ENCODE measurements at regions not wholly inside any gene's neighbourhood (a gene's known extent, or its start where the extent isn't known, plus 50 kb on each side); places are given as distances from the start of the nearest gene placed in this dataset.

DNA sequence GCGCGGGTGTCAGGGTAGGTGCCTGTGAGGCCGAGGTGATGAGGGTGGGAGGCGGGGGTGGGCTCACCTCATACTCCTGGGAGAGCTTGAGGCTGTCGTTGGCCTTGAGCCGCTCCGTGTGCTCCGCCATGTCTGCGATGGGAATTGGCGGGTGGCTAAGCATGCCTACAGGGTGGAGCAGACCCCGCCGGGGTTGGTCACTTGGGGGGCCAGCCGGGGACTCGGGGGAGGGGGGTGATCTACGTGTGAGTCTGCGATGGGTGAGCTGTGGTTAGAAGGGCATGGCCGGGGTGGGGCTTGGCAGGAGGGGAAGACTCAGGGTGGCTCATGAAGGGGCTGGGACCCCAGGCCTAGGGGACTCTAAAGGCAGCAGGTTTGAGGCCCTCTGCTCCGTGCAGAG, 125.2 kb downstream of the PTPRS start:
- ATAC-seq (ENCODE audit: low read depth in 2 of 2) (no peak), DNase-seq (no peak)
- no peak overlapping the region for H3K4me3 Mint-ChIP-seq
- H3K9me3 Mint-ChIP-seq: peaks cover 0 to 3% (median 0%) of the 10 kb centered on the region in 7 donors
- H3K36me3 Mint-ChIP-seq: peaks cover 0 to 5% of the 10 kb centered on the region in 2 donors
- peaks cover 0 to 3% (median 0%) of the 10 kb centered on the region in 3 donors for H3K27me3 Mint-ChIP-seq
- no peak overlapping the region for H3K27ac Mint-ChIP-seq
- H3K4me1 Mint-ChIP-seq: peaks cover 0 to 9% (median 4%) of the 10 kb centered on the region in 3 donors

DNA sequence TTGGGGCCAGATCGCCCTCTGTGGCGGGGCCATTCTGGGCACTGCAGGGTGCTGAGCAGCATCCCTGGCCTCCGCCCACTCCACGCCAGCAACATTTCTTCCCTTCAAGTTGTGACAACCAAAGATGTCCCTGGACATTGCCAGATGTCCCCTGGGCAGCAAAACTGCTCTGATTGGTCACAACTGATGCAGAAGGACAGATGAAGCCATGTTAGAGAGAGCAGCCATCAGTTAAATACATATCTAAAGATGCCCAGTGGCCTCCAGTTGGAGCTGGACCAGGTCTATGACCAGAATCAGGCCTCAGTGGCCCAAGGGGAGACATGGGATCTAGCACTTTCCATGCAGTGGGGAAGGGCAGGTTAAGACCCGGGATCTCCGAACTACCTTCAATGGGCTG, 125.7 kb downstream of the PTPRS start:
- H3K4me3 Mint-ChIP-seq: no peak overlapping the region
- peaks cover 0 to 9% (median 4%) of the 10 kb centered on the region in 3 donors for H3K4me1 Mint-ChIP-seq
- peaks cover 0 to 5% of the 10 kb centered on the region in 2 donors for H3K36me3 Mint-ChIP-seq
- DNase-seq: no peak
- H3K9me3 Mint-ChIP-seq: peaks cover 0 to 3% (median 0%) of the 10 kb centered on the region in 7 donors
- peak overlapping the region in 1 of 6 donors; percentile 62 for H3K27ac Mint-ChIP-seq
- no peak for ATAC-seq (ENCODE audit: low read depth in 2 of 2)
- peaks cover 0 to 3% (median 0%) of the 10 kb centered on the region in 3 donors for H3K27me3 Mint-ChIP-seq

DNA sequence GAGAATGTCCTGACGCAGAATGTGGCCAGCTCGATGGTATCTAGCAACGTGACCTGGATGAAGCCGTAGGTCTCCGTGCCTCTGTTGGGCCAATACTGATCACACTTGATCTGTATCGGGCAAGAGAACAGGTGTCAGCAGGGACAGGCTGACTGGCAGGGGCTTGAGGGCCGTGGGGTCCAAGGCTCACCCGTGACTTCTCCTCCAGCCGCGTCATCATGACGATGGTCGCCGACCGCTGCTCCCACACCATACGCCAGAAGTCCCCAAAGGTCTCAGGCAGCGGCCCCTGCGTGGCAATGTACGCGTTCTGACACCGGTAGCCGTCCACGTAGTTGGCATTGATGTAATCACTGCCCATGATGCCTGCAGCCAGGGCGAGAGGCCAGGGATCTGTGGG, 126.2 kb downstream of the PTPRS start:
- DNase-seq: no peak
- no peak for ATAC-seq (ENCODE audit: low read depth in 2 of 2)
- H3K4me1 Mint-ChIP-seq: peaks cover 0 to 9% (median 4%) of the 10 kb centered on the region in 3 donors
- no peak overlapping the region for H3K27ac Mint-ChIP-seq
- peaks cover 0 to 5% of the 10 kb centered on the region in 2 donors for H3K36me3 Mint-ChIP-seq
- H3K27me3 Mint-ChIP-seq: peaks cover 0 to 3% (median 0%) of the 10 kb centered on the region in 3 donors
- no peak overlapping the region for H3K4me3 Mint-ChIP-seq
- peaks cover 0 to 3% (median 0%) of the 10 kb centered on the region in 7 donors for H3K9me3 Mint-ChIP-seq

DNA sequence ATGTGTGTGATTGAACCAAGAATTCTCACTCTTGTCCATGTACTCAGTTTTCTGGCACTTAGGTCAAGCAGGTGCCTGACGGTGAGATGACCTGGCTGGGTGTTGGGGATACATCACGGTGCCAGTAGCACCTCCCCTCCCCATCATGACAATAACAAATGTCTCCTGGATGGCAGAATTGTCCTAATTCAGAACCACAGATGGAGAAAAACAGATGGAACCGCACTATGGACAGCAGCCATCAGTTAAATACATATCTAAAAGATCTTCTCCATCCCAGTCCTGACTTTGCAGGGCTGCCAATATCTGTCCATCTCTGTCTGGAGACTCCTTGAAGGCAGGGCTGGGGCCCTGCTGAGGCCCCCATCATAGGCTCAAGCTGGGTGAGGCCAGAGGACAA, 126.9 kb downstream of the PTPRS start:
- no peak for DNase-seq
- peaks cover 0 to 9% (median 4%) of the 10 kb centered on the region in 3 donors for H3K4me1 Mint-ChIP-seq
- H3K27ac Mint-ChIP-seq: no peak overlapping the region
- H3K9me3 Mint-ChIP-seq: peaks cover 0 to 3% (median 0%) of the 10 kb centered on the region in 7 donors
- no peak overlapping the region for H3K4me3 Mint-ChIP-seq
- peaks cover 0 to 5% of the 10 kb centered on the region in 2 donors for H3K36me3 Mint-ChIP-seq
- peaks cover 0 to 3% (median 0%) of the 10 kb centered on the region in 3 donors for H3K27me3 Mint-ChIP-seq
- ATAC-seq (ENCODE audit: low read depth in 2 of 2): no peak

DNA sequence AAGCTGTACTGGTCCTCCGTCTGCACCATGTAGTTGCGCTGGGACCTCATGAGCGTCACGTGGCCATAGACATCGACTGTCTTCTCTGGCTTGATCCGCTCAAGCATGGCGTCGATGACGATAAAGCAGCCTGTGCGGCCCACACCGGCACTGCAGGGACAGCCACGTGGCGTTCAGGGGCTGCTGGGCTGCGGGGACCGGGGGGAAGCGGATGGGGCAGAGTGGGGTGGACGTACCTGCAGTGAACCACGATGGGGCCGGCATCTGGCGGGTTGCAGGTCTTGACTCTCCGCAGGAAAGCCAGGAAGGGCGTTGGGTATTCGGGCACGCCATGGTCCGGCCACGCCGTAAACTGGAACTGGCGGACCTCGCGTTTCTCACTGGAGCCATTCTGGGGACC, 128.5 kb downstream of the PTPRS start:
- ATAC-seq (ENCODE audit: low read depth in 2 of 2) (no peak), DNase-seq (no peak)
- no peak overlapping the region for H3K27ac Mint-ChIP-seq
- peaks cover 0 to 3% (median 0%) of the 10 kb centered on the region in 7 donors for H3K9me3 Mint-ChIP-seq
- H3K4me1 Mint-ChIP-seq: peaks cover 0 to 9% (median 4%) of the 10 kb centered on the region in 3 donors
- no peak overlapping the region for H3K4me3 Mint-ChIP-seq
- H3K27me3 Mint-ChIP-seq: no peaks in the 10 kb centered on the region
- H3K36me3 Mint-ChIP-seq: peaks cover 0 to 5% of the 10 kb centered on the region in 2 donors

DNA sequence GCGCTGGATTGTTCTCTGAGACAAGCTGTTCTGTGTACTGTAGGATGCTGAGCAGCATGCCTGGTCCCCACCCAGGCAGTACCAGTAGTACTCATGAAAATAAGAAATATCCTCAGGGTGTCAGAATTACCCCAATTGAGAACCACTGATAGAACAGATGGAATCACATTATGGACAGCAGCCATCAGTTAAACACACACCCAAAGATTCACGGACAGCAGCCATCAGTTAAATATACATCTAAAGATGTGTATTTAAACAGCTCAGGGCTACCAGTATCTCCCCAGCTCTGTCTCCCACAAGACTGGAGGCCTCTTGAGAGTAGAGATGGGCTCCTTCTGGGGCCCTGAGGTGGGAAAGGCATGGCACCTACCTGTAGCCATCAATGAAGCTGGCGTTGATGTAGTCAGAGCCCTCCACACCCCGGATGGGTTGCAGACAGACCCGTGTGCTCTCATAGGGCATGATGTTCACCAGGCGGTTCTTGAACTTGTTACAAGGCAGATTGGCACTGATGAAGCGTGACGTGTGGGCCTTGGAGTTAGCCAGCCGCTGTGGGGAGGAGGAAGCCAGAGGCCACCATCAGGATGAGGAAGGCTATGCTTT, 129.3 kb downstream of the PTPRS start:
- no peak for ATAC-seq (ENCODE audit: low read depth in 2 of 2)
- Mint-ChIP-seq H3K27me3 (no peaks in the 10 kb centered on the region), H3K36me3 (peaks cover 0 to 5% of the 10 kb centered on the region in 2 donors), H3K27ac (no peak overlapping the region), H3K4me1 (peaks cover 0 to 2% (median 2%) of the 10 kb centered on the region in 3 donors), H3K4me3 (no peak overlapping the region), H3K9me3 (peaks cover 0 to 3% (median 0%) of the 10 kb centered on the region in 7 donors)
- DNase-seq: no peak

DNA sequence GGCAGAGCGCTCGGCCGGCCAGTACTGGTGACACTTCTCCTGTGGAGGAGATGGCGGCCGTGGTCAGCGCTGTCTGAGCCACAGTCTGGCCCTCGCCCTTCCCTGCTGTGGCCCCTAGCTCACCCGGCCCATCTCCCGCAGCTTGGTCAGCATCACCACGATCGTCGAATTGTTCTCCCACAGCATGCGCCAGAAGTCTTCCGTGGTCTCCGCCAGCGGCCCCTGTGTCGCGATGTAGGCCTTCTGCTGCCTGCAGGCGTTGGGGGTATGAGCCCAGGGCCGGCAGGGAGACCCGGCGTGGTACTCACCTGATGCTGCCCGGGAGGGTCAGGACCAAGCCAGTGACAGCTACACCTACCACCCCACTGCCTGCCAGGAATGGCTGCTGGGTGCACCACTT, 130.1 kb downstream of the PTPRS start:
- DNase-seq (no peak), ATAC-seq (ENCODE audit: low read depth in 2 of 2) (no peak)
- Mint-ChIP-seq H3K36me3 (peaks cover 0 to 5% of the 10 kb centered on the region in 2 donors), H3K27me3 (no peaks in the 10 kb centered on the region), H3K4me1 (no peaks in the 10 kb centered on the region), H3K4me3 (no peak overlapping the region), H3K9me3 (peaks cover 0 to 3% (median 0%) of the 10 kb centered on the region in 7 donors), H3K27ac (no peak overlapping the region)

DNA sequence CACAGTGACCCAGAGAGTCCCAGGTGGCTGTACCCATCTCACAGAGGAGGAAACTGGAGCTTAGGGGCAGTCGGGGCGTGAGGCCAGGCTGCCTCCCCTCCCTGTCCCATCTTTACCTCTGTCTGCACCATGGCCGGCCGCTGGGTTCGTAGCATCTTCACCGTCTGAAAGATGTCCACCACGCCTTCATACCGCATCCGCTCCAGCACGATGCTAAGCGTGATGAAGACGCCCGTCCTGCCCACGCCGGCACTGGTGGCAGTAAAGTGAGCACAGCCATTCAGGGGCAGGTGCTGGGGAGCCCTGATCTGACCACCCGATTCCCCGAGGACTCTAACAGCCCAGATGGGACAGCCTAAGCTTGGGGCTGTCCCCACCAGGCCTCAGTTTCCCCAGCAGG, 132.8 kb downstream of the PTPRS start:
- H3K27ac Mint-ChIP-seq: no peak overlapping the region
- ATAC-seq (ENCODE audit: low read depth in 2 of 2) (no peak), DNase-seq (no peak)
- H3K4me1 Mint-ChIP-seq: peaks cover 0 to 3% (median 0%) of the 10 kb centered on the region in 3 donors
- H3K36me3 Mint-ChIP-seq: peaks cover 0 to 5% of the 10 kb centered on the region in 2 donors
- H3K27me3 Mint-ChIP-seq: no peaks in the 10 kb centered on the region
- H3K9me3 Mint-ChIP-seq: peaks cover 0 to 10% (median 0%) of the 10 kb centered on the region in 7 donors
- H3K4me3 Mint-ChIP-seq: no peak overlapping the region

DNA sequence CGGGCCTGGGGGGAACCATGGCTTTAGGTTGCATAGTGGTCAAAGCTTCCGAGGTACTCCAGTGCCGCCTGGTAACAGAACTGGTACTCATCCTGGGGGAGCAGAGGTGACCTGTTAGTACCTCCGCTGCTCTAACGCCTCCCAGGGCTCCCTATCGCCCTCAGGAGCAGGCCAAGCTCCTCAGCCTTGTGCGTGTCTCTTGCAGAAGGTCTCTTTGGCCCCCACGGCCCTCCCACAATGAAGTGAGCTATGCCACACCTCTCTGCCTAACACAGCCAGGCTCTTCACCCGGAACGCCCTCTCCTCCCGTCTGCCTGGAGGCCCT, 133.9 kb downstream of the PTPRS start:
- peaks cover 0 to 8% of the 10 kb centered on the region in 2 donors for H3K36me3 Mint-ChIP-seq
- H3K4me3 Mint-ChIP-seq: no peak overlapping the region
- no peak for DNase-seq
- ATAC-seq (ENCODE audit: low read depth in 2 of 2): no peak
- H3K4me1 Mint-ChIP-seq: peaks cover 0 to 3% (median 0%) of the 10 kb centered on the region in 3 donors
- peaks cover 2 to 16% (median 9%) of the 10 kb centered on the region in 7 donors for H3K9me3 Mint-ChIP-seq
- no peaks in the 10 kb centered on the region for H3K27me3 Mint-ChIP-seq
- no peak overlapping the region for H3K27ac Mint-ChIP-seq

DNA sequence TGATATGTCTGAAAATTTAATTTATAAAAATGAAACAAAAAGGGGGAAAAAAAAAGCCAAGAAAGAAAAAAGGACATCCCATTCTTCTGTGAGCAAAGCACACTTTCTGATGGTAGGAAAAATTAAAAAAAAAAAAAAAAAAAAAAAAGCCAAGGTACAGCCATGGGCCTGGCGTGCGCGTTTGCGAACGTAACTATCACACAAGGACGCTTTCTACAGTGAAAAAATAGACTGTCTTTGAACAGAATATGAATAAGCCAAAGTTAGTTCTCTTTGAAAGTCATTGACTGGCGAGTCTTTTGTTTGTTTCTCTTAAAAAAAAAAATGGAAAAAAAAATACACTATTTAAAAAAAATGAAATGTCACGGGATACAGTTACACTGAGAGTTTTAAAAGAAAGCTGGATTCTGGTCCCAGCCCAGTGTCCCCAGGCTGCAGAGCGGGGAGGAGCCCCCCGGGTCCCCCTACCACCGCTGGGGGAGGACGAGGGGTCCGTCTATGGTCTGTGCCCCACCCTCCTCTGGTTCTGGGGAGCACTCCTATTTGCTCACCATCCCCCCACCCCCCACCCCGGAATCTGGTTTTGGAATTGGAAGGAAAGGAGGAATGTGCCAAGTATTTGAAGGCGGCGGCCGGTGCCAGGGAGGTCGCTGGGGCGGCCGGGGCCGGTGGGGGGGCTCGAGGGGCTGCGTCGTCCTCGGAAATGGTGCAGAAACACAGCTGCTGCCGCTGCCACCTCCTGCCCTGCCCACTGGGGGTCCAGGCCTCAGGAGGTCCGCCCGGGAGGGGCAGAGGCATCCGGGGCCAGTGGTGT, 134.5 kb downstream of the PTPRS start:
- Mint-ChIP-seq H3K27ac (peak overlapping the region in 1 of 6 donors; percentile 95), H3K9me3 (peaks cover 4 to 21% (median 15%) of the 10 kb centered on the region in 7 donors), H3K27me3 (no peaks in the 10 kb centered on the region), H3K4me1 (peaks cover 0 to 3% (median 0%) of the 10 kb centered on the region in 3 donors), H3K36me3 (peaks cover 0 to 11% of the 10 kb centered on the region in 2 donors), H3K4me3 (peak overlapping the region in 2 of 8 donors; percentile 63 to 79)
- ATAC-seq (ENCODE audit: low read depth in 2 of 2): no peak
- DNase-seq: no peak

DNA sequence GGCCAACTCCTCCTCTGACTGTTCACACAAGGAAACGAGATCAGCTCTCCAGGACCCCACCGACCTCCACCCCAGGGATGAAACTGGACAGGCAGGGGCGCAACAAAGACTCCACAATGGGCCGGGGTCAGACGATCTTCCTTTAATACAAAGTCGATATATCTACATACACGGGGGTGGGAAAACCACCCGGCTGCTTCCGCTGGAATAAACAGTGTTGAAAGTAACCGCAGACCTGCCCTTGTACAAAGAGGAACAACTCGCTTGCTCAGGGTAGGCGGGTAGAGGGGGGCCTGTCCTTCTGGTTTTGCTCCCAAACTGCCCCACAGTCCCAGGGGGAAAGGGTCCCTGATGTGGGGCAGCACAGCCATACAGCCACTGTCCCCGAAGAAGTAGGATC, 135.2 kb downstream of the PTPRS start:
- Mint-ChIP-seq H3K36me3 (peaks cover 0 to 8% of the 10 kb centered on the region in 2 donors), H3K9me3 (peaks cover 4 to 29% (median 23%) of the 10 kb centered on the region in 7 donors), H3K4me3 (peak overlapping the region in 3 of 8 donors; percentile 22 to 79 (median 63)), H3K27ac (peak overlapping the region in 3 of 6 donors; percentile 38 to 95 (median 52)), H3K27me3 (no peaks in the 10 kb centered on the region), H3K4me1 (peaks cover 0 to 3% (median 0%) of the 10 kb centered on the region in 3 donors)
- peak in 1 of 2 donors; percentile 21 for ATAC-seq (ENCODE audit: low read depth in 2 of 2)
- no peak for DNase-seq

DNA sequence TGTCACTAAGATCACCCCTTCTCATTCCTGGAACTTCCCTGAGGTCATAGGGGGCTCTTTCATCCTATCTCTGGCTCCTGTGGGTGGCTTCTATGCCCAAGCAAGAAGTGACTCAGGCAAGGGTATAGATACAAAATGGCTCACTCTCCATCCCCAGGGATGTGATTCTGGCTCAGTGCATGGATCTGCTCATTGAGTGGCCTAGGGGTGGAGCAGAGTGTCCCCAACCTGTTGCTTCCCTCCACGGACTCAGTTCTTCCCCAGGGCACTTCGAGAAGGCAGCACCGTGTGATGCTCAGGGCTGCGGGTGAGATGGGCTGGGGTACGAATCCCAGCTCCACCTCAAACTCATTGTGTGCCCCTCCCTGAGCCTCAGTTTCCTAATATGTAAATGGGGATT, 136.4 kb downstream of the PTPRS start:
- H3K4me3 Mint-ChIP-seq: peak overlapping the region in 2 of 8 donors; percentile 53 to 71
- H3K9me3 Mint-ChIP-seq: peaks cover 4 to 33% (median 28%) of the 10 kb centered on the region in 7 donors
- H3K36me3 Mint-ChIP-seq: peaks cover 0 to 8% of the 10 kb centered on the region in 2 donors
- H3K27me3 Mint-ChIP-seq: no peaks in the 10 kb centered on the region
- H3K27ac Mint-ChIP-seq: peak overlapping the region in 1 of 6 donors; percentile 83
- DNase-seq (no peak), ATAC-seq (ENCODE audit: low read depth in 2 of 2) (no peak)
- peaks cover 0 to 3% (median 0%) of the 10 kb centered on the region in 3 donors for H3K4me1 Mint-ChIP-seq
